ENCODE measurements at regions not wholly inside any gene's neighbourhood (a gene's known extent, or its start where the extent isn't known, plus 50 kb on each side); places are given as distances from the start of the nearest gene placed in this dataset.

DNA sequence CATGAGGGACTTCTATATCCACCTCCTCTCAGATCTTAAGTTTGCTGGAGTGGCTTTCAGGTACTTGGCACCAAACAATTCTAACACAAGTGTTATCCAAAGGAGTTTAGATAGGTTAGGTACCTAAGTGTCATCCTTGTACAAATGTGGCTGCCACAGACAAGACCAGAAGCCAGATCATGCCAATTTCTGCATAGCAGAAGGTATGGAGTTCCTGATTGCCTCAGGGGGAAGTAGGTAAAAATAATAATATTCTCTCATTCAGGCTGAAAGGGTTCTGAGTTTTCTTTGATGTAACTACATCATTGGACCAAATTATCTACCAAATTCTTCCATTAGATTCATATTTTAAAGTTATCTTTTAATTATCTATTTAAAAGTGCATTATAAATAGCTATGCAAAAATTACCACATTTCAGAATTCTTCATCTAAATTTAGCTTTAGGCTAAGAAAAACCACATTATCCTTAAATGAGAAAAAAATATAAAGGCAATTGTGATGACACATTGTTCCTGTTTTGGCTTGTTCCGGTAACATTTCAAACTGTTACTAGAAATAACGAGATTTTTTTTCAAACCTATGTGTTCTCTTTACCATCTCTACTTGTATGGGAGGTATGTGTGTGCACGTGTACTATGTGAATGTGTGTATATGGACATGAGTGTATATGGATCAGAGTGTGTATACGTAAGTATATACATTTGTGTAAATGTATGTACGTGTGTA is 66.2 kb upstream of the POU2AF2 start:
- no peaks in the 10 kb centered on the region; a peak in 1 of 7 replicates for H3K36me3 Mint-ChIP-seq (ENCODE audit: insufficient read depth in 1 of 3, low read depth in 3 of 3)
- no peak overlapping the region for H2BK12ac ChIP-seq (ENCODE audit: insufficient read length, low read depth, low read length)
- H2AFZ ChIP-seq (ENCODE audit: low read length) = no peak overlapping the region
- no peak overlapping the region for H3K27ac ChIP-seq (ENCODE audit: insufficient read length, low read depth, low read length)
- TF ChIP-seq CTCF (conservative IDR thresholded peaks at IDR 0.05) = no peak
- H3K27ac Mint-ChIP-seq = no peak overlapping the region
- H3K18ac ChIP-seq (ENCODE audit: insufficient read length, low read depth, low read length) = no peak overlapping the region
- H3K4me1 Mint-ChIP-seq = no peaks in the 10 kb centered on the region
- no peak overlapping the region for H3K4ac ChIP-seq (ENCODE audit: low read depth, low read length)
- no peaks in the 10 kb centered on the region for H3K79me1 ChIP-seq (ENCODE audit: insufficient read depth, low read depth, low read length, poor library complexity, severe bottlenecking)
- H2AK5ac ChIP-seq (ENCODE audit: insufficient read length, low read length) = no peak overlapping the region
- H3K27me3 ChIP-seq (ENCODE audit: insufficient read depth, low read length) = no peaks in the 10 kb centered on the region
- H3T11ph ChIP-seq (ENCODE audit: low read length) = no peak overlapping the region
- H4K20me1 ChIP-seq (ENCODE audit: control insufficient read depth, insufficient read depth, insufficient read length) = no peaks in the 10 kb centered on the region
- H3K4me1 ChIP-seq (ENCODE audit: insufficient read depth, low read length) = no peaks in the 10 kb centered on the region
- H3K9me3 ChIP-seq (ENCODE audit: control insufficient read depth, low read depth, low read length) = no peaks in the 10 kb centered on the region
- no peak overlapping the region for H3K23ac ChIP-seq (ENCODE audit: insufficient read length, low read depth, low read length)
- H2BK120ac ChIP-seq (ENCODE audit: low read depth, low read length, poor library complexity, severe bottlenecking) = no peak overlapping the region
- H2BK5ac ChIP-seq (ENCODE audit: insufficient read length, low read length) = no peak overlapping the region
- no peak overlapping the region for H3K4me3 Mint-ChIP-seq
- H2BK20ac ChIP-seq (ENCODE audit: low read depth, low read length, poor library complexity, severe bottlenecking) = no peak overlapping the region
- H3K4me2 ChIP-seq (ENCODE audit: insufficient read depth, insufficient read length, low read length) = no peak overlapping the region
- no peak overlapping the region for H4K8ac ChIP-seq (replicated peaks; ENCODE audit: insufficient read length, low read depth, low read length)
- H4K91ac ChIP-seq (ENCODE audit: insufficient read length, low read depth, low read length) = no peak overlapping the region
- H3K9me3 Mint-ChIP-seq = no peaks in the 10 kb centered on the region
- H3K14ac ChIP-seq (ENCODE audit: insufficient read depth, low read length) = no peak overlapping the region
- no CpG with 5 or more reads among the region's 5 CpGs for WGBS (ENCODE audit: extremely low coverage, insufficient read length, low lambda C conversion rate)
- no peak overlapping the region for H2BK15ac ChIP-seq (ENCODE audit: low read depth, low read length)
- H3K27me3 Mint-ChIP-seq (ENCODE audit: low read depth) = no peaks in the 10 kb centered on the region
- no peak for DNase-seq
- H3K23me2 ChIP-seq (ENCODE audit: insufficient read length, low read depth, low read length, poor library complexity, severe bottlenecking) = no peaks in the 10 kb centered on the region
- no peak overlapping the region for H3K56ac ChIP-seq (ENCODE audit: insufficient read length, low read depth, low read length)
- H4K5ac ChIP-seq (ENCODE audit: insufficient read length, low read depth, low read length) = no peak overlapping the region
- no peak overlapping the region for H3K9ac ChIP-seq (ENCODE audit: extremely low read depth, insufficient read length, low read length)
- no peaks in the 10 kb centered on the region for H3K79me2 ChIP-seq (ENCODE audit: insufficient read depth, low read length)
